Tibial nerve (tissue), 4 donors: ENCODE measurements at regions not wholly inside any gene's neighbourhood (a gene's known extent, or its start where the extent isn't known, plus 50 kb on each side); places are given as distances from the start of the nearest gene placed in this dataset.

Experiments used
- DNase-seq, 2 donors: peaks; one replicate each; pipeline ENCODE4 v3.0.0-alpha.2; 2019; ENCODE audit warnings: low spot score in 2 of 2
- H3K27ac ChIP-seq, 4 donors: fragments of 200-600 bp; sonication (generic) in 3 of 4; one replicate each; pipeline ENCODE4 v1.5.1; 2017 to 2019; ENCODE audit warnings: mild to moderate bottlenecking in 1 of 4
- H3K27me3 ChIP-seq, 2 donors: fragments of 200-600 bp; sonication (generic) in 1 of 2; one replicate each; pipeline versions ENCODE4 v1.5.1 to v1.6.0; 2017 to 2019
- H3K36me3 ChIP-seq, 3 donors: fragments of 200-600 bp; sonication (generic); one replicate each; pipeline ENCODE4 v1.5.1; 2018 to 2019
- H3K4me1 ChIP-seq, 4 donors: fragments of 200-600 bp; sonication (generic) in 3 of 4; one replicate each; pipeline ENCODE4 v1.5.1; 2017 to 2019
- H3K4me3 ChIP-seq, 4 donors: fragments of 200-600 bp; sonication (generic) in 3 of 4; one replicate each; pipeline ENCODE4 v1.5.1; 2017 to 2019; ENCODE audit warnings: mild to moderate bottlenecking in 1 of 4, moderate library complexity in 1 of 4
- H3K9me3 ChIP-seq, 4 donors: fragments of 200-600 bp; sonication (generic) in 3 of 4; one replicate each; pipeline ENCODE4 v1.5.1; 2017 to 2019
- EP300 ChIP-seq, 2 donors: sonication (generic); formaldehyde crosslinking; IDR thresholded peaks; one replicate each; pipeline ENCODE4 v1.6.1; 2017; ENCODE audit warnings: antibody characterized with exemption in 2 of 2, mild to moderate bottlenecking in 1 of 2
- POLR2A ChIP-seq, 2 donors: fragments of 450-650 bp; IDR thresholded peaks; one replicate each; pipeline ENCODE4 v1.6.1; 2017; ENCODE audit warnings: antibody characterized with exemption in 2 of 2, mild to moderate bottlenecking in 2 of 2, moderate library complexity in 2 of 2
- WGBS, 2 donors: methylation state at CpG; one replicate each; pipeline ENCODE4 v1.1.5; 2018; 5-methylcytosine and 5-hydroxymethylcytosine counted together
- TF ChIP-seq, protein P1 (sequence below), 5 experiments: fragments of 200-600 bp in 3 of 5; fragments of 450-650 bp in 2 of 5; sonication (generic) in 3 of 5; IDR thresholded peaks; one replicate each; pipeline ENCODE4 v1.5.1; 2016 to 2019; ENCODE audit warnings: antibody characterized with exemption in 5 of 5, mild to moderate bottlenecking in 3 of 5, moderate library complexity in 2 of 5

- no peaks in the 10 kb centered on the region for H3K27me3 ChIP-seq
- H3K36me3 ChIP-seq, result no peaks in the 10 kb centered on the region
- TF ChIP-seq, protein P1, sequence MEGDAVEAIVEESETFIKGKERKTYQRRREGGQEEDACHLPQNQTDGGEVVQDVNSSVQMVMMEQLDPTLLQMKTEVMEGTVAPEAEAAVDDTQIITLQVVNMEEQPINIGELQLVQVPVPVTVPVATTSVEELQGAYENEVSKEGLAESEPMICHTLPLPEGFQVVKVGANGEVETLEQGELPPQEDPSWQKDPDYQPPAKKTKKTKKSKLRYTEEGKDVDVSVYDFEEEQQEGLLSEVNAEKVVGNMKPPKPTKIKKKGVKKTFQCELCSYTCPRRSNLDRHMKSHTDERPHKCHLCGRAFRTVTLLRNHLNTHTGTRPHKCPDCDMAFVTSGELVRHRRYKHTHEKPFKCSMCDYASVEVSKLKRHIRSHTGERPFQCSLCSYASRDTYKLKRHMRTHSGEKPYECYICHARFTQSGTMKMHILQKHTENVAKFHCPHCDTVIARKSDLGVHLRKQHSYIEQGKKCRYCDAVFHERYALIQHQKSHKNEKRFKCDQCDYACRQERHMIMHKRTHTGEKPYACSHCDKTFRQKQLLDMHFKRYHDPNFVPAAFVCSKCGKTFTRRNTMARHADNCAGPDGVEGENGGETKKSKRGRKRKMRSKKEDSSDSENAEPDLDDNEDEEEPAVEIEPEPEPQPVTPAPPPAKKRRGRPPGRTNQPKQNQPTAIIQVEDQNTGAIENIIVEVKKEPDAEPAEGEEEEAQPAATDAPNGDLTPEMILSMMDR (IDR thresholded peaks at IDR 0.05), result no peak
- TF ChIP-seq POLR2A (IDR thresholded peaks at IDR 0.05) (no peak), EP300 (IDR thresholded peaks at IDR 0.05) (no peak)
- H3K4me3 ChIP-seq, result no peak overlapping the region
- H3K27ac ChIP-seq, result no peak overlapping the region
- no peaks in the 10 kb centered on the region for H3K9me3 ChIP-seq
- H3K4me1 ChIP-seq, result no peaks in the 10 kb centered on the region
- DNase-seq, result no peak
Observed at GRCh38 chr6:91023529-91023928, 436.7 kb upstream of the MAP3K7 start.

DNA sequence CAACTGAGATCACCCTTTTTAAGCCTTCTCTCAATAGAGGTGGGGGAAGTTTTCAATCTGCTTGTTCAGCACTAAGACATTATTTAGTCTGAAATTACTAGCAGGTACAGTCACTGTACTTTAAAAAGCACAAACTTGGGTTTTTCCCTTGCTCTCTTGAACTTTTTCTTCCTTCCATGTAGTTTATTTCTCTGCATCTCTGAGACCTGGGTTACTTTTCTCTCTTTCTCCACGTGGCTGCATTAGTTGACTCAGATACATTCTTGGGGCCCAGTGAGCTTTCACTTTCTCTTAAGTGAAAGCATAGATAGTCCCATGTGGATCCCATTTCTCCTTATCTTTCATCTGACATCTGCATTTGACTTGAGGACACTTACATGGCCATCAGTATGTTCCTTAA is 433.9 kb upstream of the MAP3K7 start:
- Histone ChIP-seq H3K27ac (no peak overlapping the region), H3K36me3 (no peaks in the 10 kb centered on the region), H3K4me3 (no peak overlapping the region), H3K9me3 (no peaks in the 10 kb centered on the region), H3K27me3 (no peaks in the 10 kb centered on the region), H3K4me1 (no peaks in the 10 kb centered on the region)
- no peak for TF ChIP-seq EP300 (IDR thresholded peaks at IDR 0.05)
- TF ChIP-seq POLR2A (IDR thresholded peaks at IDR 0.05), result no peak
- TF ChIP-seq, protein P1 (IDR thresholded peaks at IDR 0.05), result no peak
- 59 to 69% methylated on average over 1 of the region's 1 CpG for WGBS, 2 donors
- no peak for DNase-seq

GRCh38 chr6:91018586-91018985 is 431.7 kb upstream of the MAP3K7 start:
- Histone ChIP-seq H3K4me3 (no peak overlapping the region), H3K27ac (no peak overlapping the region), H3K36me3 (no peaks in the 10 kb centered on the region), H3K4me1 (no peaks in the 10 kb centered on the region), H3K9me3 (no peaks in the 10 kb centered on the region), H3K27me3 (no peaks in the 10 kb centered on the region)
- DNase-seq, result no peak
- no peak for TF ChIP-seq EP300 (IDR thresholded peaks at IDR 0.05)
- no peak for TF ChIP-seq POLR2A (IDR thresholded peaks at IDR 0.05)
- TF ChIP-seq, protein P1 (IDR thresholded peaks at IDR 0.05), result no peak
- 90 to 91% methylated on average over 3 of the region's 3 CpGs for WGBS, 2 donors

DNA sequence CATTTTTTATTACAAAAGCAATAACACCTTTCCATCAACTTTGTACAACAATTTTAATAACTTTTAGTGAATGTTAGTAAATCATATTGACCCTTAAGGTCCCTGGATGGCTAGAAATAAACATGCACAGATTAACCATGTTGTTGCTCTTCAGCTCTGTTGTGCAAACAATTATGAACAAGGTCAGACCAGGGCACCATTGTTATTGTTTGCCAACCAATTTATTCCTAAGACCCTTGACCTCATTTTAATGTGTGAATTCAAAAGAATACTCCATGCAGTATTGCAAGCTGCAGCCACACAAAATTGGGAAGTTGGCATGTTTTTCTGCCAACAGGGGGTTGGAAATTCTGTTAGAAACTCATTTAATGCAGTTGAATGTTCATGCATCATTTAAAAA is 426.6 kb upstream of the MAP3K7 start:
- H3K36me3 ChIP-seq, result no peaks in the 10 kb centered on the region
- no peak for TF ChIP-seq EP300 (IDR thresholded peaks at IDR 0.05)
- no peak for TF ChIP-seq POLR2A (IDR thresholded peaks at IDR 0.05)
- TF ChIP-seq, protein P1 (IDR thresholded peaks at IDR 0.05), result no peak
- no peak overlapping the region for H3K4me3 ChIP-seq
- DNase-seq, result no peak
- no peaks in the 10 kb centered on the region for H3K4me1 ChIP-seq
- no peak overlapping the region for H3K27ac ChIP-seq
- no peaks in the 10 kb centered on the region for H3K27me3 ChIP-seq
- H3K9me3 ChIP-seq, result no peaks in the 10 kb centered on the region

DNA sequence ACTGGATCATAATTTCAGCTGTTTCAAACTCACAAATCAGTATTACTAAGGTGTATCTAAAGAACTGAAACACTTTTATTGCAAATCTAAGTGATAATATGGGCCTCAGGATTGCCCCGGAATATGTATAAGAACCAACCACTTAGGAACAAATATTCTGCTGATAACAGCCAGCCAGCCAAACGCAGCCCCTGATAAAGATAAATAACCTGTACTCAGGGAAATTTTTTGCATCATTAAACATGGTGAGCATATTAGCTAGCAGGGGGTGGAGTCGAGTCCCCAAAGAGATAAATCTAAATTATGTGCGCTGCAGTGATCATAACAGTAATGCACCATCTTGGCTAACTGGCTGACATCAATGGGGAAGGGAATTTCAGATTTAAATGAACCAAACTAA is 410.2 kb upstream of the MAP3K7 start:
- DNase-seq, result no peak
- H3K36me3 ChIP-seq, result no peaks in the 10 kb centered on the region
- no peak for TF ChIP-seq EP300 (IDR thresholded peaks at IDR 0.05)
- TF ChIP-seq POLR2A (IDR thresholded peaks at IDR 0.05), result no peak
- TF ChIP-seq, protein P1 (IDR thresholded peaks at IDR 0.05), result no peak
- H3K4me3 ChIP-seq, result no peak overlapping the region
- H3K27ac ChIP-seq, result no peak overlapping the region
- H3K27me3 ChIP-seq, result no peaks in the 10 kb centered on the region
- H3K4me1 ChIP-seq, result no peaks in the 10 kb centered on the region
- WGBS, 2 donors, result 85 to 87% methylated on average over 4 of the region's 4 CpGs
- no peaks in the 10 kb centered on the region for H3K9me3 ChIP-seq
